ENCODE measurements at regions not wholly inside any gene's neighbourhood (a gene's known extent, or its start where the extent isn't known, plus 50 kb on each side); places are given as distances from the start of the nearest gene placed in this dataset.

DNA sequence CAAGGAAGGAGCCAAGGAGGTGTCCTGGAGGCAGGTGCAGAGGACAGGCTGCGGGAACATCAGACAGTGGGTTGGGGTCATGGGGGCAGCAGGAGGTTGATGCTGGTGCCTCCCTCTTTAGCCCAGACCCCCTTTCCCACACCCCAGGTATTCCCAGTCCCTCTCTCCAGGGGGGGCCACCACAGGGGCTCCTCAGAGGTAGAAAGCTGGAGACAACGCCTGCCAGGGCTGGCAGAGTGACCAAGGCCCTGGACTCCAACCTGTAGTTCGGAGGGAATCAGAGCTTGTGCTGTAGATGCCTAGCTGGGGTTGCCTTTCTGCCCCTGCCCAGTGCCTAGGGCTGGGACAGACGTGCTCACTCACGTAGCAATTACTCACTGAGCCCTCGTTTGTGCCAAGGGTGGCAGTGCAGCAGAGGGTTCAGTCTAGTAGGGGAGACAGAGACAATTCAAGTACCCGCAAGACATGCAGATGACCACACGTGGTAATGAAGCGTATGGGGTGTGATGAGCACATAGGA lies 148.2 kb downstream of the PTPRU start (continued):
- TF ChIP-seq, protein P1, sequence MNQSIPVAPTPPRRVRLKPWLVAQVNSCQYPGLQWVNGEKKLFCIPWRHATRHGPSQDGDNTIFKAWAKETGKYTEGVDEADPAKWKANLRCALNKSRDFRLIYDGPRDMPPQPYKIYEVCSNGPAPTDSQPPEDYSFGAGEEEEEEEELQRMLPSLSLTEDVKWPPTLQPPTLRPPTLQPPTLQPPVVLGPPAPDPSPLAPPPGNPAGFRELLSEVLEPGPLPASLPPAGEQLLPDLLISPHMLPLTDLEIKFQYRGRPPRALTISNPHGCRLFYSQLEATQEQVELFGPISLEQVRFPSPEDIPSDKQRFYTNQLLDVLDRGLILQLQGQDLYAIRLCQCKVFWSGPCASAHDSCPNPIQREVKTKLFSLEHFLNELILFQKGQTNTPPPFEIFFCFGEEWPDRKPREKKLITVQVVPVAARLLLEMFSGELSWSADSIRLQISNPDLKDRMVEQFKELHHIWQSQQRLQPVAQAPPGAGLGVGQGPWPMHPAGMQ (IDR thresholded peaks at IDR 0.05; ENCODE audit: borderline replicate concordance), result no peak

DNA sequence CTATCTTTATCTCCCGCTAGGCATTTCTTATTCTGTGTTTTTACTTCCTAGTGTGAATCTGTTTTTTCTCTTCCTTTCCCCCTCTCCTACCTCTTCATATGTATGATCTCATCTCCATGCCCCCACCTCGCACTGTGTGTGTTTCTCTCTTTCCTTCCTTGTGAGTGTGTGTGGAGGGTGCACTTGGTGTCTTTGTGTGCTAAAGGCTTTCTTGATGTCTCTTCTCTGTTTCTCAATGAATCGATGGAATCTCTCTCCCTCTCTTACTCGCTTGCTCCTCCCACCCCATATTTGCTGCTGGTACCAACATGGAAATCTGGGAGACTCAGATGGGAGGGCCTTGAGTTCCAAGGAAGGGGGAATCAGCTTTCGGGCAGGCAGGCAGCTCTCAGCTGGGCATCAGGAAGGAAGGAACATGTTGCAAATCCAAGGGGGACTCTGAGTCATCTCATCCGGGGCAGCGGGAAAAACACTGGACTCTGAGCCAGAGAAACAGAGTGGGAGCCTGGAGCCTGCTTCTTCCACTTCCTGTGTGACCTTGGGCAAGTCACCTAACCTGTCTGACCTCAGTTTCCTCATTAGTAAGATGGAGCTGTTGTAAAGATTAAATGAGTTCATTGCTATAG lies 147.5 kb downstream of the PTPRU start:
- ATAC-seq, result no peak
- H3K27me3 ChIP-seq (replicated peaks in 1 of 2; ENCODE audit: control insufficient read depth in 2 of 2, insufficient read depth in 2 of 2, low read length in 1 of 2), result no peaks in the 10 kb centered on the region
- TF ChIP-seq TCF7 (IDR thresholded peaks at IDR 0.05; ENCODE audit: borderline replicate concordance) (no peak), NBN (IDR thresholded peaks at IDR 0.05) (no peak), USF1 (IDR thresholded peaks at IDR 0.05; ENCODE audit: borderline replicate concordance, extremely low read length, insufficient read depth, low read depth, low read length) (no peak), SMAD1 (IDR thresholded peaks at IDR 0.05; ENCODE audit: low read depth, partially characterized antibody) (no peak), SREBF2 (IDR thresholded peaks at IDR 0.05; ENCODE audit: low read length) (no peak), RFX5 (IDR thresholded peaks at IDR 0.05; ENCODE audit: low read depth, low read length) (no peak)
- TF ChIP-seq, protein P2, sequence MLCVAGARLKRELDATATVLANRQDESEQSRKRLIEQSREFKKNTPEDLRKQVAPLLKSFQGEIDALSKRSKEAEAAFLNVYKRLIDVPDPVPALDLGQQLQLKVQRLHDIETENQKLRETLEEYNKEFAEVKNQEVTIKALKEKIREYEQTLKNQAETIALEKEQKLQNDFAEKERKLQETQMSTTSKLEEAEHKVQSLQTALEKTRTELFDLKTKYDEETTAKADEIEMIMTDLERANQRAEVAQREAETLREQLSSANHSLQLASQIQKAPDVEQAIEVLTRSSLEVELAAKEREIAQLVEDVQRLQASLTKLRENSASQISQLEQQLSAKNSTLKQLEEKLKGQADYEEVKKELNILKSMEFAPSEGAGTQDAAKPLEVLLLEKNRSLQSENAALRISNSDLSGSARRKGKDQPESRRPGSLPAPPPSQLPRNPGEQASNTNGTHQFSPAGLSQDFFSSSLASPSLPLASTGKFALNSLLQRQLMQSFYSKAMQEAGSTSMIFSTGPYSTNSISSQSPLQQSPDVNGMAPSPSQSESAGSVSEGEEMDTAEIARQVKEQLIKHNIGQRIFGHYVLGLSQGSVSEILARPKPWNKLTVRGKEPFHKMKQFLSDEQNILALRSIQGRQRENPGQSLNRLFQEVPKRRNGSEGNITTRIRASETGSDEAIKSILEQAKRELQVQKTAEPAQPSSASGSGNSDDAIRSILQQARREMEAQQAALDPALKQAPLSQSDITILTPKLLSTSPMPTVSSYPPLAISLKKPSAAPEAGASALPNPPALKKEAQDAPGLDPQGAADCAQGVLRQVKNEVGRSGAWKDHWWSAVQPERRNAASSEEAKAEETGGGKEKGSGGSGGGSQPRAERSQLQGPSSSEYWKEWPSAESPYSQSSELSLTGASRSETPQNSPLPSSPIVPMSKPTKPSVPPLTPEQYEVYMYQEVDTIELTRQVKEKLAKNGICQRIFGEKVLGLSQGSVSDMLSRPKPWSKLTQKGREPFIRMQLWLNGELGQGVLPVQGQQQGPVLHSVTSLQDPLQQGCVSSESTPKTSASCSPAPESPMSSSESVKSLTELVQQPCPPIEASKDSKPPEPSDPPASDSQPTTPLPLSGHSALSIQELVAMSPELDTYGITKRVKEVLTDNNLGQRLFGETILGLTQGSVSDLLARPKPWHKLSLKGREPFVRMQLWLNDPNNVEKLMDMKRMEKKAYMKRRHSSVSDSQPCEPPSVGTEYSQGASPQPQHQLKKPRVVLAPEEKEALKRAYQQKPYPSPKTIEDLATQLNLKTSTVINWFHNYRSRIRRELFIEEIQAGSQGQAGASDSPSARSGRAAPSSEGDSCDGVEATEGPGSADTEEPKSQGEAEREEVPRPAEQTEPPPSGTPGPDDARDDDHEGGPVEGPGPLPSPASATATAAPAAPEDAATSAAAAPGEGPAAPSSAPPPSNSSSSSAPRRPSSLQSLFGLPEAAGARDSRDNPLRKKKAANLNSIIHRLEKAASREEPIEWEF (IDR thresholded peaks at IDR 0.05; ENCODE audit: insufficient replicate concordance, low read depth, low read length), result no peak
- H3K4me3 ChIP-seq, result no peak overlapping the region
- no TSS peak for BruUV-seq (replicated peaks)
- no peak overlapping the region for H3K27ac ChIP-seq (ENCODE audit: control insufficient read depth, insufficient read depth)
- DNase-seq (ENCODE audit: low read depth, low spot score), result no peak
- ChIA-PET CTCF (no interaction called here), POLR2A (no interaction called here), RAD21 (ENCODE audit: unreplicated experiment) (no interaction called here), SMC1A (ENCODE audit: uncharacterized antibody, unreplicated experiment) (no interaction called here)
- H3K36me3 ChIP-seq (ENCODE audit: control insufficient read depth in 2 of 2, insufficient read depth in 2 of 2, low read length in 1 of 2), result no peaks in the 10 kb centered on the region
- no peaks in the 10 kb centered on the region for H3K79me2 ChIP-seq (ENCODE audit: control insufficient read depth, insufficient read depth, low read length)
- no peak for FAIRE-seq
- intact Hi-C loops (cut with micrococcal nuclease; ENCODE audit: unreplicated experiment), result no loop called here
- no peak overlapping the region for H3K9ac ChIP-seq (ENCODE audit: control insufficient read depth, insufficient read depth, low read length)
- no peak overlapping the region for H3K4me2 ChIP-seq (ENCODE audit: control insufficient read depth, insufficient read depth)
- H2AFZ ChIP-seq (ENCODE audit: control insufficient read depth, low read depth, low read length), result no peak overlapping the region
- WGBS (ENCODE audit: insufficient coverage, insufficient replicate concordance, low lambda C conversion rate, missing lambda C conversion rate), result 4% methylated on average over 7 of the region's 7 CpGs
- H3K4me1 ChIP-seq (ENCODE audit: control insufficient read depth, insufficient read depth, low read length), result no peaks in the 10 kb centered on the region
- in situ Hi-C loops (cut with MboI), result no loop called here
- peaks cover 4% of the 10 kb centered on the region; the same call in 1 of the 3 replicates for H3K9me3 ChIP-seq (replicated peaks; ENCODE audit: control insufficient read depth, insufficient read depth, low read length)
- no peaks in the 10 kb centered on the region for H4K20me1 ChIP-seq (ENCODE audit: control insufficient read depth, insufficient read depth)
